UCSD-AML1 (cell line): ENCODE measurements at regions not wholly inside any gene's neighbourhood (a gene's known extent, or its start where the extent isn't known, plus 50 kb on each side); places are given as distances from the start of the nearest gene placed in this dataset.

Experiments used
- DNase-seq: peaks from one replicate; lab custom pipeline; 2025; ENCODE audit not compliant: unreplicated experiment; lab: John Stamatoyannopoulos, UW

- no peak for DNase-seq
Observed at GRCh38 chr2:150319658-150320555, 167.6 kb downstream of the RND3 start.

- no peak for DNase-seq
Observed at GRCh38 chr2:150319085-150319484, 168.4 kb downstream of the RND3 start.

- DNase-seq, result no peak
Observed at GRCh38 chr2:150312271-150312670, 175.2 kb downstream of the RND3 start.

DNA sequence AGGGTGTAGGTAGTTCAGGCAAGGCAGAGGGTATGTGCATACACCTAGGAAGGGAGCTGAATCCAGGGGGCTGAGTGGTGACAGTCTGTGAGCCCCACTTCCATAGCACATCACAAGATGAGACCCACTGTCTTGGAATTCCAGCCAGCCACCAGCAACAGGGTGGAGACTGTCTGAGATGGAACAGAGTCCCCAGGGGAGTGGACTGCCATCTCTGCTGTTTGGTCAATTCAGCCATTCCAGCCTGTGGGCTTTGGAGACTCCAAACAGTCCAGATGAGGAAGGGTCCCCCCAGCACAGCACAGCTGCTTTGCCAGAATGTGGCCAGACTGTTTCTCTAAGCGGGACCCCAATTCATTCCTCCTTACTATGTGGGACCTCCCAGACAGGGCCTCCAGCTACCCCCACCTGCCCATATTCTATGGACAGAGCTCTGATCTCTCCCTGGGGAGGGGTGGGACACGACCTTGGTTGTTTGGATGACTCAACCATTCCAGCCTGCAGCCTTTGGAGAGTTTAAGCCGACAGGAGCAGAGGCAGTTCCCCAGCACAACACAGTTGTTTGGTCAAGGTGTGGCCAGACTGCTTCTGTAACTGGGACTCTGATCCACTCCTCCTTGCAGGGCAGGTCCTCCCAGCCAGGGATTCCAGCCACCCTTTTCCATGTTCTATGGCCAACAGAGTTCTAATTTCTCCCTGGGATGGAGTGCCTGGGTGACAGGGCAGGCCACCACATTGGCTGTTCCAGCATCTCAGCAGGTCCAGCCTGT is 178.0 kb downstream of the RND3 start:
- DNase-seq, result no peak

GRCh38 chr2:150307258-150307657 is 180.2 kb downstream of the RND3 start:
- no peak for DNase-seq

DNA sequence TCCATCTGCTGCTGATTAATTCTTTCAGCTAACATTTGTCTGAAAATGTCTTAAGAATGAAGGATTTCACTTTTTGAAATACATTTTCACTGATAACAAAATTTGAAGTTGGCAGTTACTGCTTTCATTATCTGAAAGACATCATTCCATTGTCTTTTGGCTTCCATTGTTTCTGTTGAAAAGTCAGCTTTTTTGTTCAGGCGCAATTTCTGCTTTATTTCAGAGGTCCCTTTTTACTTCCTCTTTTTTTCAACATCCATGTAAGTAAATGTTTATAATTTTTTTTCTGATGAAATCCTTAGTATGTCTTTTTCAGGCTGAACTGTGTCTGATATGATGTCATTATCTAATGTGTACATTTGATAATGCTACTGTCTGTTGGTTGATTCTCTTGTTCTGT is 184.2 kb downstream of the RND3 start:
- no peak for DNase-seq

DNA sequence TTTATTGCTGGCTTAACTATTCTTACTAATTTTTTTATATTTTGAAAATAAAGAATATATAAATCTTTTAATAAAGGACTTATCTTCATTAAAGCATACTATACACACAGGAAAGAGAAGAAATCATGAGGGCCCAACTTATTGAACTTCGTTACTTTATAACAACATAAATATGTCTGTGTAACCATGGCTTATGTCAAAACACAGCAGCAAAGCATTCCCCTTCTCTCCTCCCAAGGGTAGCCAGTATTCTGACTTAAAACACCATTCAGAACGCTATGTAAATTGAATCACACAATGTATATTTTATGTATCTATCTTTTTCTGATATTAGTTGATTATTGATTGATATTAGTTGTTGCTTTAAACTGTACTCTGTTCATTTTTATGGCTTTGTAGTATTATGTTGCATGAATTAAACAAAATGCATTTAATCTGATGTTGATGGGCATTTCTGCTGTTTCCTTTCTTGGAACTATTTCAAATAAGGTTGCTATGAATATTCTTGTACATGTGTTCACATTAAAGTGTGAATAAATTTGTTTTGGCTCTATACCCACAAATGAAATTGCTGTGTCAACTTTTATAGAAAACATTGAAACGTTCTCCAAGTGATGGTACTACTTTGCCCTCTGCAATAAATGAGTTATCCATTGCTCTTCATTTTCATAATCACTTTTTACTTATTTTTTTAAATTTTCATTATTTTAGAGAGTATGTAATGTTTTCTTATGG is 188.7 kb downstream of the RND3 start:
- DNase-seq, result no peak

- DNase-seq, result no peak
Observed at GRCh38 chr2:150296770-150297546, 190.5 kb downstream of the RND3 start.

- DNase-seq, result no peak
Observed at GRCh38 chr2:150295544-150295943, 191.9 kb downstream of the RND3 start.

DNA sequence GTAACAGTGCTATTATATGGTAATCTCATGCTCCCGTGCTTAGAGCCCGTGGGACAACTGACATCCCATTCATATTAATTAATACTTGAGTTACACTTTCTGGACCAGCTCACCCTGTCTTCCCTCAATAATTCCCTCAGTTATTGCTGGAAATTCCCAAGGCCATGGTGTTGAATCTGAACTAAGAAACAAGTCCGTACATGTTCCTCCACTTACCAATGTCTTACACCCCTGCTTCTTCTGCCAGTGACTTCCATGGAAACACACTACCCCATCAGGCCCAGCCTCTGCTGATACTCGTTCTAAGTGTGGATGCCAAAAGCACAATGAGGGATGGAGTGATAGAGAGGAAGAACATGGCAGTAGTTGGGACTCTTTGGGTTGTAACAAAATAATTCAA is 193.7 kb downstream of the RND3 start:
- no peak for DNase-seq

- no peak for DNase-seq
Observed at GRCh38 chr2:150292807-150293206, 194.7 kb downstream of the RND3 start.

- no peak for DNase-seq
Observed at GRCh38 chr2:150292192-150292591, 195.3 kb downstream of the RND3 start.

GRCh38 chr2:150286730-150287362 is 200.6 kb downstream of the RND3 start:
- DNase-seq, result no peak

DNA sequence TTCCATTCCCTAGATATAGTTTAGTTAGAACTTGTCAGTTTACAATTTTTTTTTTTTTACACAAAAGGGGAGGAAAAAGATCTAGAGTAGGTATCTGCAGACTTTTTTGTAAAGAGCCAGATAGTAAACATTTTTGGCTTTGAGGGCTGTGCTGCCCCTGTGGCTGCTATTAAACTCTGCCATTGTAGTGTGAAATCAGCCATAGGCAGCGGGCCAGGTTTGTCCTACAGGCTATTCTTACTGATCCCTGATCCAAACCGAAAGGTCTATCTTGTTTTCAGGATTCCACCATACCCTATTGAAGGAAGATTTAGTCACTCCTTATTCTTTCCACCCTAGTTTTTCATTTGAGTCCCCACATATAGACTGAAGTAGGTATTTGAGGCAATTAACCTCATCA is 203.4 kb downstream of the RND3 start:
- no peak for DNase-seq

DNA sequence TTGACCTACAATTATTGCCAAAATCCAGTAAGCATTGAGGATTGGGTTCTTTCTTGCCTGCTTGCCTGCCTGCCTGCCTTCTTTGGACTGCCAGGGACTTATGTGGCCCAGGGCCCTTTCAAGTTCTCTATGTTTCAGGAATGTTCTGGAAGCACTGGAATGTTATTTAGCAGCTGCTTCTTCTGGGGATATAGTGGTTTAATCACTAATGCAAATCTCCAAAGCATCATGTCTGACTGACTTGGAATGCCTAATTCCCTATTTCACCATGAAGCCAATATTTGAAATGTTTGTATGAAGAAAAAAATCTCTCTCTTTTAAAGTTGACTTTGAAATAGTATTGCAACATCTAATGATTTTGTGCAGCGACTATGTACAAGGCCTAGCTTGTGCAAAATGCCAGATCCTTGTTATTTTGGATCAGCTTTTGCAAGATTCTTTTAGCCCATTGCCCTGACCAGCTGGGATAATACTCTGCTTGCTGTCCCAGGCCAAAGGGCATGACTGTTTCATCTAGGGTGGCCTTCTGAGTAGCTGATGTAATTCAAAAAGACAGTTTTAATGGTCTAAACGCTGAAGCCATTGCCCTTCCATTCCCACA is 204.6 kb downstream of the RND3 start:
- no peak for DNase-seq

- DNase-seq, result no peak
Observed at GRCh38 chr2:150282357-150282756, 205.1 kb downstream of the RND3 start.

DNA sequence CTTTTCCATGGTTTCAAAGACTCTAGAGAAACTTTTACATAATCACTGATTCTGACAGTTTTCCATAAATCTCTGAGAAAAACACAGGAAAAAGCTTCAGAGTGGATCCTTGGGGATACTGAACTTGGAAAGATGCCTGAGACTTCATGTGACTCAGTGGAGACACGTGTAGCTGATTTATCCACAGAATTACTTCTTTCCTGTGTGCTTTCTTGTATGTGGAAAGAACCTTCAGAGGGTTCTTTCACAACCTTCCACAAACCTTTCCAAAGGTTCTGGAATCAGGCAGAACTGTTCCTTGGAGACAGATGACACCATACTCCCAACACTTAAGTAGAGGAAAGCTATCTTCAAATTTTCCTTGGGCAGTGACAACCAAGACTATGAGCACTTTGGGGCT is 207.2 kb downstream of the RND3 start:
- DNase-seq, result no peak

GRCh38 chr2:150279686-150280085 is 207.8 kb downstream of the RND3 start:
- DNase-seq, result no peak

GRCh38 chr2:150276737-150277136 is 210.7 kb downstream of the RND3 start:
- DNase-seq, result no peak

- DNase-seq, result no peak
Observed at GRCh38 chr2:150274108-150274507, 213.4 kb downstream of the RND3 start.
